ENCODE measurements at regions not wholly inside any gene's neighbourhood (a gene's known extent, or its start where the extent isn't known, plus 50 kb on each side); places are given as distances from the start of the nearest gene placed in this dataset.

GRCh38 chr12:28802706-28803438, 346.2 kb upstream of the FAR2 start:
- ATAC-seq (no peak), DNase-seq (no peak)
- intact Hi-C loops (cut with micrococcal nuclease) = no loop called here
- Mint-ChIP-seq H3K36me3 (no peaks in the 10 kb centered on the region), H3K4me3 (no peak overlapping the region), H3K27me3 (peaks cover 0 to 6% (median 4%) of the 10 kb centered on the region in 5 donors), H3K9me3 (peaks cover 0 to 3% (median 0%) of the 10 kb centered on the region in 11 donors), H3K27ac (no peak overlapping the region), H3K4me1 (no peaks in the 10 kb centered on the region)
- Histone ChIP-seq H3K4me1 (ENCODE audit: control insufficient read depth in 2 of 2, insufficient read depth in 2 of 2, low read length in 2 of 2) (no peaks in the 10 kb centered on the region), H3K27me3 (ENCODE audit: control insufficient read depth in 2 of 2, insufficient read depth in 2 of 2, low read length in 2 of 2) (no peaks in the 10 kb centered on the region), H3K27ac (ENCODE audit: low read depth, low read length) (no peak overlapping the region), H3K4me3 (ENCODE audit: low read length) (no peak overlapping the region), H3K36me3 (ENCODE audit: control insufficient read depth in 2 of 3, insufficient read depth in 3 of 3, low read length in 3 of 3) (no peaks in the 10 kb centered on the region), H3K9me3 (ENCODE audit: control insufficient read depth in 2 of 3, low read length in 3 of 3) (no peaks in the 10 kb centered on the region)
- CTCF ChIA-PET = no interaction called here
- POLR2A ChIA-PET = no interaction called here

GRCh38 chr12:28807535-28807934, 341.5 kb upstream of the FAR2 start:
- H3K9me3 ChIP-seq (ENCODE audit: control insufficient read depth in 2 of 3, low read length in 3 of 3) = no peaks in the 10 kb centered on the region
- CTCF ChIA-PET = no interaction called here
- POLR2A ChIA-PET = no interaction called here
- H3K27ac Mint-ChIP-seq = no peak overlapping the region
- no peaks in the 10 kb centered on the region for H3K27me3 ChIP-seq (ENCODE audit: control insufficient read depth in 2 of 2, insufficient read depth in 2 of 2, low read length in 2 of 2)
- H3K27ac ChIP-seq (ENCODE audit: low read depth, low read length) = no peak overlapping the region
- no peaks in the 10 kb centered on the region for H3K36me3 Mint-ChIP-seq
- H3K4me3 ChIP-seq (ENCODE audit: low read length) = no peak overlapping the region
- no peaks in the 10 kb centered on the region for H3K4me1 ChIP-seq (ENCODE audit: control insufficient read depth in 2 of 2, insufficient read depth in 2 of 2, low read length in 2 of 2)
- peaks cover 0 to 1% (median 0%) of the 10 kb centered on the region in 11 donors for H3K9me3 Mint-ChIP-seq
- DNase-seq (no peak), ATAC-seq (no peak)
- H3K4me3 Mint-ChIP-seq = no peak overlapping the region
- peaks cover 0 to 10% (median 4%) of the 10 kb centered on the region in 5 donors for H3K27me3 Mint-ChIP-seq
- no peaks in the 10 kb centered on the region for H3K4me1 Mint-ChIP-seq
- intact Hi-C loops (cut with micrococcal nuclease) = no loop called here
- H3K36me3 ChIP-seq (ENCODE audit: control insufficient read depth in 2 of 3, insufficient read depth in 3 of 3, low read length in 3 of 3) = no peaks in the 10 kb centered on the region

DNA sequence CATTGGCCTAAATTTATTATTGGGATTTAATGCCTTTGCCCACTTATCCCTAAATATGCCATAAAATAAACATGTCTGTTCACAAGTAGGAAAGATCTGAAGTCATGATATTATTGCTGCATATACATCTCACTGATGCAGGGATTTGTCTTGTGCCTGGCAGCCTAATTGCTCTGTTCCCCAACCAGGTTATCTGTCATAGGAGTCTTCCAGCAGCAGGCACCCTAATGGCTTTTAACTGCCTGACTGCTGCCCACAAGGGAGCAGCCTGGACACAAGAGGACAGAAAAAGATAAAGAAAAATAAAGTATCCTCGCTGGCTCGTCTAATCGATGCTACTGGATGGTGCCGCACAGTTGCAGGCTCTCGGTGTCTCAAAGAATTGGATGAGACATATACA, 337.6 kb upstream of the FAR2 start:
- H3K36me3 ChIP-seq (ENCODE audit: control insufficient read depth in 2 of 3, insufficient read depth in 3 of 3, low read length in 3 of 3) = no peaks in the 10 kb centered on the region
- Mint-ChIP-seq H3K4me1 (no peaks in the 10 kb centered on the region), H3K27ac (no peak overlapping the region), H3K36me3 (no peaks in the 10 kb centered on the region), H3K4me3 (no peak overlapping the region), H3K27me3 (peaks cover 0 to 10% (median 4%) of the 10 kb centered on the region in 5 donors), H3K9me3 (peaks cover 0 to 2% (median 0%) of the 10 kb centered on the region in 11 donors)
- no peak for DNase-seq
- CTCF ChIA-PET = no interaction called here
- no peaks in the 10 kb centered on the region for H3K9me3 ChIP-seq (ENCODE audit: control insufficient read depth in 2 of 3, low read length in 3 of 3)
- no peak overlapping the region for H3K27ac ChIP-seq (ENCODE audit: low read depth, low read length)
- no peaks in the 10 kb centered on the region for H3K27me3 ChIP-seq (ENCODE audit: control insufficient read depth in 2 of 2, insufficient read depth in 2 of 2, low read length in 2 of 2)
- POLR2A ChIA-PET = no interaction called here
- no peaks in the 10 kb centered on the region for H3K4me1 ChIP-seq (ENCODE audit: control insufficient read depth in 2 of 2, insufficient read depth in 2 of 2, low read length in 2 of 2)
- ATAC-seq = no peak
- no peak overlapping the region for H3K4me3 ChIP-seq (ENCODE audit: low read length)
- intact Hi-C loops (cut with micrococcal nuclease) = no loop called here

DNA sequence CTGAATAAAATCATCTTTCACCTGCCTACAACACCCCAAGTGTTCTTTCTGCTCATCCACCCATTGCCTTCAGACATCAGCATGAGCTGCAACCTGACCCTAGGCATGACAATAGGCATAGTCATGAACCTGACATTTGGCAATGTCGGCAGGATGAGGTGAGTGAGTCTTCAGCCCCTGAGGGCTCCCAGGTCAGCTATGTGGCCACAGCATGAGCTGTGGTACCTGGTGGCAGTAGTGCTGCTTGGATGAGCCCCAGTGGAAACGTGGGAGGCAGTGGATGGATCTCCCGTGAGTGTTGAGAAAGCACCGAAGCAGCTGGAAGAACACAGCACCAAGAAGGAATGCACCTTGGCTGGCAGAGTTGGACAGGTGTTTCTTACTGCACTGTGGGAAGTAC, 334.8 kb upstream of the FAR2 start:
- H3K27me3 Mint-ChIP-seq = peaks cover 0 to 4% (median 0%) of the 10 kb centered on the region in 5 donors
- ChIA-PET POLR2A (no interaction called here), CTCF (no interaction called here)
- no peaks in the 10 kb centered on the region for H3K4me1 Mint-ChIP-seq
- no peaks in the 10 kb centered on the region for H3K4me1 ChIP-seq (ENCODE audit: control insufficient read depth in 2 of 2, insufficient read depth in 2 of 2, low read length in 2 of 2)
- intact Hi-C loops (cut with micrococcal nuclease) = no loop called here
- H3K27ac ChIP-seq (ENCODE audit: low read depth, low read length) = no peak overlapping the region
- DNase-seq (no peak), ATAC-seq (no peak)
- H3K27me3 ChIP-seq (ENCODE audit: control insufficient read depth in 2 of 2, insufficient read depth in 2 of 2, low read length in 2 of 2) = no peaks in the 10 kb centered on the region
- H3K27ac Mint-ChIP-seq = no peak overlapping the region
- no peak overlapping the region for H3K4me3 ChIP-seq (ENCODE audit: low read length)
- no peak overlapping the region for H3K4me3 Mint-ChIP-seq
- H3K36me3 Mint-ChIP-seq = no peaks in the 10 kb centered on the region
- H3K36me3 ChIP-seq (ENCODE audit: control insufficient read depth in 2 of 3, insufficient read depth in 3 of 3, low read length in 3 of 3) = no peaks in the 10 kb centered on the region
- H3K9me3 ChIP-seq (ENCODE audit: control insufficient read depth in 2 of 3, low read length in 3 of 3) = no peaks in the 10 kb centered on the region
- peaks cover 0 to 4% (median 0%) of the 10 kb centered on the region in 11 donors for H3K9me3 Mint-ChIP-seq

- Mint-ChIP-seq H3K4me3 (no peak overlapping the region), H3K9me3 (peaks cover 0 to 4% (median 0%) of the 10 kb centered on the region in 11 donors), H3K4me1 (no peaks in the 10 kb centered on the region), H3K27me3 (no peaks in the 10 kb centered on the region), H3K36me3 (no peaks in the 10 kb centered on the region), H3K27ac (no peak overlapping the region)
- intact Hi-C loops (cut with micrococcal nuclease) = no loop called here
- DNase-seq = no peak
- no peak overlapping the region for H3K4me3 ChIP-seq (ENCODE audit: low read length)
- H3K9me3 ChIP-seq (ENCODE audit: control insufficient read depth in 2 of 3, low read length in 3 of 3) = no peaks in the 10 kb centered on the region
- POLR2A ChIA-PET = no interaction called here
- ATAC-seq = no peak
- no peaks in the 10 kb centered on the region for H3K36me3 ChIP-seq (ENCODE audit: control insufficient read depth in 2 of 3, insufficient read depth in 3 of 3, low read length in 3 of 3)
- H3K27ac ChIP-seq (ENCODE audit: low read depth, low read length) = no peak overlapping the region
- no peaks in the 10 kb centered on the region for H3K4me1 ChIP-seq (ENCODE audit: control insufficient read depth in 2 of 2, insufficient read depth in 2 of 2, low read length in 2 of 2)
- no peaks in the 10 kb centered on the region for H3K27me3 ChIP-seq (ENCODE audit: control insufficient read depth in 2 of 2, insufficient read depth in 2 of 2, low read length in 2 of 2)
- CTCF ChIA-PET = no interaction called here
Measured at GRCh38 chr12:28817524-28817923, 331.6 kb upstream of the FAR2 start.

DNA sequence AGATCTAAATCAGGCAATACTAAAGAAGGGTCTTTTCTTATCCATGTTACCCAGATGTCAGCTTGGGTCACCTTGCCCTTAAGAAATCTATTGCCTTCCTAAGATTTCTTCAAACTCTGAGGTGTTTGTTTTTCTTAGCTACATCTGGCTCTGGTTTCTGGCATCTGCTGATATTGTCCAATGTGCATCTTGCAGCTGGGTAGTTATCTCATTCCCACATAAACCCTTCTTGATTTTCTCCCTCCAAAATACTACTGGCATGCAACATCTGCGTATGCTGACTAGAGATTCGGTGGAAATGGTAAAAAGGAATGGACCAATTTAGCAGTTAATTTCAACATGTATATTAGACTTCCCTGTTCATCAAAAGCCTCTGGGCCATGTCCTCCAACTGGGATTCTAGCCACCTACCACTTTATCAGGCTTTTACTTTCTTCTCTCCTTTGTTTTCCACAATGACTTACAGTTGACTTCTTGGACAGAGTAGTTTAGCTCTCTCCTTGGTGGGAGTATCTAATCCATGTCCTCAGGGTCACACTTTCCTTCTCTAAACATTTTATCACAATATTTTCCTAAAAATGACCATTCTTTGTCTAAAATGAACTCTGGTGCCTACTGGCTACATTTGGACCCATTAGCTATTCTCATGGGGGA, 324.8 kb upstream of the FAR2 start:
- Mint-ChIP-seq H3K27ac (no peak overlapping the region), H3K27me3 (peaks cover 0 to 6% (median 0%) of the 10 kb centered on the region in 5 donors), H3K9me3 (peaks cover 0 to 3% (median 0%) of the 10 kb centered on the region in 11 donors), H3K4me3 (no peak overlapping the region), H3K36me3 (no peaks in the 10 kb centered on the region), H3K4me1 (no peaks in the 10 kb centered on the region)
- H3K36me3 ChIP-seq (ENCODE audit: control insufficient read depth in 2 of 3, insufficient read depth in 3 of 3, low read length in 3 of 3) = no peaks in the 10 kb centered on the region
- no peaks in the 10 kb centered on the region for H3K9me3 ChIP-seq (ENCODE audit: control insufficient read depth in 2 of 3, low read length in 3 of 3)
- POLR2A ChIA-PET = no interaction called here
- H3K27ac ChIP-seq (ENCODE audit: low read depth, low read length) = no peak overlapping the region
- H3K4me3 ChIP-seq (ENCODE audit: low read length) = no peak overlapping the region
- CTCF ChIA-PET = no interaction called here
- no peaks in the 10 kb centered on the region for H3K4me1 ChIP-seq (ENCODE audit: control insufficient read depth in 2 of 2, insufficient read depth in 2 of 2, low read length in 2 of 2)
- no peak for ATAC-seq
- no peak for DNase-seq
- no peaks in the 10 kb centered on the region for H3K27me3 ChIP-seq (ENCODE audit: control insufficient read depth in 2 of 2, insufficient read depth in 2 of 2, low read length in 2 of 2)
- intact Hi-C loops (cut with micrococcal nuclease) = no loop called here

- Histone ChIP-seq H3K27me3 (ENCODE audit: control insufficient read depth in 2 of 2, insufficient read depth in 2 of 2, low read length in 2 of 2) (no peaks in the 10 kb centered on the region), H3K9me3 (ENCODE audit: control insufficient read depth in 2 of 3, low read length in 3 of 3) (no peaks in the 10 kb centered on the region), H3K36me3 (ENCODE audit: control insufficient read depth in 2 of 3, insufficient read depth in 3 of 3, low read length in 3 of 3) (no peaks in the 10 kb centered on the region), H3K4me1 (ENCODE audit: control insufficient read depth in 2 of 2, insufficient read depth in 2 of 2, low read length in 2 of 2) (no peaks in the 10 kb centered on the region), H3K4me3 (ENCODE audit: low read length) (no peak overlapping the region), H3K27ac (ENCODE audit: low read depth, low read length) (no peak overlapping the region)
- H3K4me3 Mint-ChIP-seq = no peak overlapping the region
- intact Hi-C loops (cut with micrococcal nuclease) = no loop called here
- ATAC-seq (no peak), DNase-seq (no peak)
- CTCF ChIA-PET = no interaction called here
- H3K27ac Mint-ChIP-seq = no peak overlapping the region
- H3K9me3 Mint-ChIP-seq = peaks cover 0 to 3% (median 0%) of the 10 kb centered on the region in 11 donors
- no peaks in the 10 kb centered on the region for H3K36me3 Mint-ChIP-seq
- POLR2A ChIA-PET = no interaction called here
- H3K27me3 Mint-ChIP-seq = peaks cover 0 to 7% (median 0%) of the 10 kb centered on the region in 5 donors
- no peaks in the 10 kb centered on the region for H3K4me1 Mint-ChIP-seq
Measured at GRCh38 chr12:28824849-28825248, 324.2 kb upstream of the FAR2 start.

Data from naive thymus-derived CD4-positive, alpha-beta T cell (primary cell).